Prostate gland (tissue), 2 donors: ENCODE measurements at regions not wholly inside any gene's neighbourhood (a gene's known extent, or its start where the extent isn't known, plus 50 kb on each side); places are given as distances from the start of the nearest gene placed in this dataset.

Experiments
- DNase-seq: peaks from one replicate; pipeline ENCODE4 v3.0.0-alpha.2; 2019; ENCODE audit warnings: low spot score
- H3K27ac ChIP-seq, 2 donors: fragments of 200-600 bp; sonication (generic); 2 replicates each; pipeline ENCODE4 v1.5.1; 2017 to 2019
- H3K27me3 ChIP-seq: fragments of 200-600 bp; sonication (generic); replicated peaks from 2 replicates; pipeline ENCODE4 v1.5.1; 2019; ENCODE audit not compliant: insufficient read depth
- H3K36me3 ChIP-seq, 2 donors: fragments of 200-600 bp; sonication (generic); 1 replicate in 1 of 2; 2 replicates in 1 of 2; pipeline versions ENCODE4 v1.5.1 to v1.8.1; 2017 to 2019
- H3K4me1 ChIP-seq: fragments of 200-600 bp; sonication (generic); replicated peaks from 2 replicates; pipeline ENCODE4 v1.5.1; 2019
- H3K4me3 ChIP-seq, 2 donors: fragments of 200-600 bp; sonication (generic); 2 replicates each; pipeline ENCODE4 v1.5.1; 2017 to 2019
- H3K9me3 ChIP-seq: fragments of 200-600 bp; sonication (generic); 2 replicates; pipeline ENCODE4 v1.5.1; 2017
- CTCF ChIP-seq, 4 experiments: fragments of 200-600 bp in 2 of 4; fragments of 450-650 bp in 2 of 4; sonication (generic) in 2 of 4; IDR thresholded peaks; 1 replicate in 3 of 4; 2 replicates in 1 of 4; pipeline ENCODE4 v1.5.1; 2016 to 2019; ENCODE audit warnings: antibody characterized with exemption in 4 of 4, mild to moderate bottlenecking in 2 of 4, moderate library complexity in 2 of 4
- POLR2A ChIP-seq: fragments of 450-650 bp; IDR thresholded peaks from one replicate; pipeline ENCODE4 v1.6.1; 2016; ENCODE audit warnings: antibody characterized with exemption, mild to moderate bottlenecking
- POLR2AphosphoS5 ChIP-seq: sonication (generic); formaldehyde crosslinking; IDR thresholded peaks from one replicate; pipeline ENCODE4 v1.6.1; 2017; ENCODE audit warnings: antibody characterized with exemption
- WGBS: methylation state at CpG from one replicate; pipeline ENCODE4 v1.1.5; 2018; 5-methylcytosine and 5-hydroxymethylcytosine counted together
- intact Hi-C: fragments of 100-400 bp; cut with DNase I; formaldehyde crosslinking; loops from one replicate; pipeline ENCODE4 v1.14.2; 2022

GRCh38 chr5:155136216-155136850 lies 122.8 kb downstream of the KIF4B start:
- Histone ChIP-seq H3K9me3 (no peaks in the 10 kb centered on the region), H3K27me3 (no peaks in the 10 kb centered on the region), H3K27ac (no peak overlapping the region), H3K4me1 (no peaks in the 10 kb centered on the region), H3K36me3 (no peaks in the 10 kb centered on the region), H3K4me3 (no peak overlapping the region)
- 46% methylated on average over 6 of the region's 6 CpGs for WGBS
- DNase-seq, result no peak
- no peak for TF ChIP-seq POLR2AphosphoS5
- TF ChIP-seq CTCF (IDR thresholded peaks at IDR 0.05), result no peak
- no peak for TF ChIP-seq POLR2A
- intact Hi-C loops, result loop anchor here (10.0 kb wide), 1 partner anchor 1688 kb away; no protein-coding TSS in a partner anchor

DNA sequence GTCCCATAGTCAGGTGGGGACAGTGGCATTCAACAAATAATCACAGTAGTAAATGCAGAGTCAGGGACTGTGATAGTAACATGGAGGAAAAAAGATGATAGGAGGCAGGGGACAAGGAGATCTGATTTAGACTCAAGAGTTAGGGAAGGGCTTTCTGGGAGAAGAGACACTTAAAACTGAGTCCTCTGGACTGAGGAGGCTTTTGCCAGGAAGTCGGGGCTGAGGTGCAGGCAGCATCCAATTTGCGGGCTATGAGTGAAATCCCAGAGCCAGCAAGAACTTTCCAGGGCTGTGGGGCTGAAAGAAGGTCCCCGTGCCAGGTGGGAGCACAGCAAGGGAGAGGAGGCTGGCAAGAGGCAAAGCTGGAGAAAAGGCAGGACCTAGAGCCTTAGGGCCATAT lies 124.1 kb downstream of the KIF4B start:
- H3K4me3 ChIP-seq, result no peak overlapping the region
- H3K4me1 ChIP-seq, result no peaks in the 10 kb centered on the region
- no peak for DNase-seq
- intact Hi-C loops, result loop anchor here (10.0 kb wide), 1 partner anchor 1687 kb away; no protein-coding TSS in a partner anchor
- H3K27ac ChIP-seq, result no peak overlapping the region
- H3K36me3 ChIP-seq, result no peaks in the 10 kb centered on the region
- 63% methylated on average over 3 of the region's 3 CpGs for WGBS
- TF ChIP-seq CTCF (IDR thresholded peaks at IDR 0.05), result no peak
- no peak for TF ChIP-seq POLR2AphosphoS5
- TF ChIP-seq POLR2A, result no peak
- H3K9me3 ChIP-seq, result no peaks in the 10 kb centered on the region
- no peaks in the 10 kb centered on the region for H3K27me3 ChIP-seq

DNA sequence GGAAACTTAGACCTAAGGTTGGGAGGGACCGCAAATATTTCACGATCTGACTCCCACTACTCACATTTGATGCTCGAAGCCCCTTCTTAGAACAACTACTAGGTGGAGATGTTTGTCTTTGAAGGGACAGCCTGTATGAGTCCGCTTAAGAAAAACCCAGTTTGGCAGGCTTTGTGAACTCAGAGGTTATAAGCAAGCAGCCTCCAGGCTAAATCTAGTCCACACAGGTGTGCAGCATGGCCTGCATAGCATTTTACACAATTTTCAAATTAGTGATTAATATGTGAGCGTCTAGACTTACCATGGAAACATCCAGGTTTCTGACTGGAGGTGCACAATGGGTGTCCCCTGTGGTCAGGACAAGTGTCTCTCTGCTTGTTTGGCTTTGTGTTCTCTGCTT lies 127.1 kb downstream of the KIF4B start:
- Histone ChIP-seq H3K27ac (no peak overlapping the region), H3K36me3 (no peaks in the 10 kb centered on the region), H3K27me3 (no peaks in the 10 kb centered on the region), H3K4me3 (no peak overlapping the region), H3K4me1 (no peaks in the 10 kb centered on the region), H3K9me3 (no peaks in the 10 kb centered on the region)
- 74% methylated on average over 5 of the region's 5 CpGs for WGBS
- intact Hi-C loops, result no loop called here
- no peak for DNase-seq
- no peak for TF ChIP-seq POLR2A
- TF ChIP-seq CTCF (IDR thresholded peaks at IDR 0.05), result no peak
- TF ChIP-seq POLR2AphosphoS5, result no peak

- H3K36me3 ChIP-seq, result no peaks in the 10 kb centered on the region
- intact Hi-C loops, result no loop called here
- H3K27ac ChIP-seq, result no peak overlapping the region
- H3K4me3 ChIP-seq, result no peak overlapping the region
- no peaks in the 10 kb centered on the region for H3K9me3 ChIP-seq
- no peak for DNase-seq
- TF ChIP-seq POLR2A (no peak), CTCF (IDR thresholded peaks at IDR 0.05) (no peak), POLR2AphosphoS5 (no peak)
- no peaks in the 10 kb centered on the region for H3K4me1 ChIP-seq
- no peaks in the 10 kb centered on the region for H3K27me3 ChIP-seq
These were observed 131.4 kb downstream of the KIF4B start for GRCh38 chr5:155144956-155145355.

- whole genome bisulfite sequencing, result 56% methylated on average over 2 of the region's 2 CpGs
- H3K4me3 ChIP-seq, result no peak overlapping the region
- no peaks in the 10 kb centered on the region for H3K27me3 ChIP-seq
- H3K36me3 ChIP-seq, result no peaks in the 10 kb centered on the region
- no peaks in the 10 kb centered on the region for H3K9me3 ChIP-seq
- no peak for DNase-seq
- TF ChIP-seq POLR2A, result no peak
- no peak for TF ChIP-seq CTCF (IDR thresholded peaks at IDR 0.05)
- no peak for TF ChIP-seq POLR2AphosphoS5
- intact Hi-C loops, result no loop called here
- no peaks in the 10 kb centered on the region for H3K4me1 ChIP-seq
- H3K27ac ChIP-seq, result no peak overlapping the region
These were observed 133.7 kb downstream of the KIF4B start for GRCh38 chr5:155147222-155147621.
